ENCODE measurements at regions not wholly inside any gene's neighbourhood (a gene's known extent, or its start where the extent isn't known, plus 50 kb on each side); places are given as distances from the start of the nearest gene placed in this dataset.

DNA sequence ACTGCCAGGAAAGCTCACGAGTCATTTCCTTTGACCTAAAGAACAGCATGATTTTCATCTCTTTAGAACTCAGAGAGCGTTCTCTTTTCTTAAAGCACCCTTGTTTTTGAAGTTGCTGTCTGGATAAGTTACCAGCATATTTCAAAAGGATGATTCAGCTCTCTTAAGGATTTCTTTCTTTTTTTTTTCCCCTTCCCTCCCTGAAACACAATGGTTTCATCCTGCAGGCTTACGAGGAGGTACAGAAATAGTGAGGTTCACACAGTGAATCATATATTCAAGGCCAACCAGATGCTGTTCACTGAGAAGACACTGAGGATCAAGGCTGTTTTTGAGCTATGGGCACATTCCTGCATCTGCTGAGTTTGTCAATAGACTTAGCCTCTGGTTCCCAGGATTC is 257.2 kb downstream of the KIF4B start:
- TF ChIP-seq SP1 (IDR thresholded peaks at IDR 0.05) (no peak), FOXA2 (IDR thresholded peaks at IDR 0.05) (no peak), EGR1 (IDR thresholded peaks at IDR 0.05; ENCODE audit: low read depth in 2 of 2) (no peak), FOXA1 (IDR thresholded peaks at IDR 0.05) (no peak), HNF4A (conservative IDR thresholded peaks at IDR 0.05) (no peak)
- TF ChIP-seq, protein P1, sequence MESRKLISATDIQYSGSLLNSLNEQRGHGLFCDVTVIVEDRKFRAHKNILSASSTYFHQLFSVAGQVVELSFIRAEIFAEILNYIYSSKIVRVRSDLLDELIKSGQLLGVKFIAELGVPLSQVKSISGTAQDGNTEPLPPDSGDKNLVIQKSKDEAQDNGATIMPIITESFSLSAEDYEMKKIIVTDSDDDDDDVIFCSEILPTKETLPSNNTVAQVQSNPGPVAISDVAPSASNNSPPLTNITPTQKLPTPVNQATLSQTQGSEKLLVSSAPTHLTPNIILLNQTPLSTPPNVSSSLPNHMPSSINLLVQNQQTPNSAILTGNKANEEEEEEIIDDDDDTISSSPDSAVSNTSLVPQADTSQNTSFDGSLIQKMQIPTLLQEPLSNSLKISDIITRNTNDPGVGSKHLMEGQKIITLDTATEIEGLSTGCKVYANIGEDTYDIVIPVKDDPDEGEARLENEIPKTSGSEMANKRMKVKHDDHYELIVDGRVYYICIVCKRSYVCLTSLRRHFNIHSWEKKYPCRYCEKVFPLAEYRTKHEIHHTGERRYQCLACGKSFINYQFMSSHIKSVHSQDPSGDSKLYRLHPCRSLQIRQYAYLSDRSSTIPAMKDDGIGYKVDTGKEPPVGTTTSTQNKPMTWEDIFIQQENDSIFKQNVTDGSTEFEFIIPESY (IDR thresholded peaks at IDR 0.05), result no peak
- WGBS, result 77% methylated on average over 3 of the region's 3 CpGs
- H3K4me3 ChIP-seq (ENCODE audit: low read depth in 1 of 3, low read length in 3 of 3), result no peak overlapping the region

DNA sequence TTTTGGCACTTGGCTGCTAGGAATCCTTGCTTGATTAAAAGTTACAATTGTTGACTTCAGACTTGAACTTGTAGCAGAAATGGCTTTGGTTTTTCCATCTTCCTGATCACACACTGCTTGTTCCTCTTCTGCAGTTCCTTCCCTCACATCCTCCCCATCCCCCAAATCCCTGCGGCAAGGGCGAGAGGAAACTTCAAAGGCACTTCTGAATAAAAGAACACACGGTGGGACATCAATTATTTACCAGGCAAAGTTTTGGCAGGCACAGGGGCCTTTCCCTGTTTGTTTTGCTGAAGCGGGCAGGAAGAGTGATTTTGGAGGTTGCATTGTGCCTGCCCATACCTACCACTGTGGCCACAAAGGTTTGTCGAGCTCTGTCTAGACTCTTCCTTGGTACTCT is 260.9 kb downstream of the KIF4B start:
- H3K27me3 ChIP-seq (ENCODE audit: control insufficient read depth in 4 of 4, insufficient read depth in 4 of 4, low read length in 3 of 4), result no peaks in the 10 kb centered on the region
- TF ChIP-seq HNF4A (conservative IDR thresholded peaks at IDR 0.05) (no peak), EGR1 (IDR thresholded peaks at IDR 0.05; ENCODE audit: low read depth in 2 of 2) (no peak), RXRA (IDR thresholded peaks at IDR 0.05) (no peak), RAD21 (IDR thresholded peaks at IDR 0.05) (peak in 1 of 2 donors; percentile 29), YY1 (IDR thresholded peaks at IDR 0.05) (no peak), HNF4G (IDR thresholded peaks at IDR 0.05) (no peak)
- TF ChIP-seq, protein P2, sequence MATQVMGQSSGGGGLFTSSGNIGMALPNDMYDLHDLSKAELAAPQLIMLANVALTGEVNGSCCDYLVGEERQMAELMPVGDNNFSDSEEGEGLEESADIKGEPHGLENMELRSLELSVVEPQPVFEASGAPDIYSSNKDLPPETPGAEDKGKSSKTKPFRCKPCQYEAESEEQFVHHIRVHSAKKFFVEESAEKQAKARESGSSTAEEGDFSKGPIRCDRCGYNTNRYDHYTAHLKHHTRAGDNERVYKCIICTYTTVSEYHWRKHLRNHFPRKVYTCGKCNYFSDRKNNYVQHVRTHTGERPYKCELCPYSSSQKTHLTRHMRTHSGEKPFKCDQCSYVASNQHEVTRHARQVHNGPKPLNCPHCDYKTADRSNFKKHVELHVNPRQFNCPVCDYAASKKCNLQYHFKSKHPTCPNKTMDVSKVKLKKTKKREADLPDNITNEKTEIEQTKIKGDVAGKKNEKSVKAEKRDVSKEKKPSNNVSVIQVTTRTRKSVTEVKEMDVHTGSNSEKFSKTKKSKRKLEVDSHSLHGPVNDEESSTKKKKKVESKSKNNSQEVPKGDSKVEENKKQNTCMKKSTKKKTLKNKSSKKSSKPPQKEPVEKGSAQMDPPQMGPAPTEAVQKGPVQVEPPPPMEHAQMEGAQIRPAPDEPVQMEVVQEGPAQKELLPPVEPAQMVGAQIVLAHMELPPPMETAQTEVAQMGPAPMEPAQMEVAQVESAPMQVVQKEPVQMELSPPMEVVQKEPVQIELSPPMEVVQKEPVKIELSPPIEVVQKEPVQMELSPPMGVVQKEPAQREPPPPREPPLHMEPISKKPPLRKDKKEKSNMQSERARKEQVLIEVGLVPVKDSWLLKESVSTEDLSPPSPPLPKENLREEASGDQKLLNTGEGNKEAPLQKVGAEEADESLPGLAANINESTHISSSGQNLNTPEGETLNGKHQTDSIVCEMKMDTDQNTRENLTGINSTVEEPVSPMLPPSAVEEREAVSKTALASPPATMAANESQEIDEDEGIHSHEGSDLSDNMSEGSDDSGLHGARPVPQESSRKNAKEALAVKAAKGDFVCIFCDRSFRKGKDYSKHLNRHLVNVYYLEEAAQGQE (IDR thresholded peaks at IDR 0.05), result no peak
- TF ChIP-seq, protein P3, sequence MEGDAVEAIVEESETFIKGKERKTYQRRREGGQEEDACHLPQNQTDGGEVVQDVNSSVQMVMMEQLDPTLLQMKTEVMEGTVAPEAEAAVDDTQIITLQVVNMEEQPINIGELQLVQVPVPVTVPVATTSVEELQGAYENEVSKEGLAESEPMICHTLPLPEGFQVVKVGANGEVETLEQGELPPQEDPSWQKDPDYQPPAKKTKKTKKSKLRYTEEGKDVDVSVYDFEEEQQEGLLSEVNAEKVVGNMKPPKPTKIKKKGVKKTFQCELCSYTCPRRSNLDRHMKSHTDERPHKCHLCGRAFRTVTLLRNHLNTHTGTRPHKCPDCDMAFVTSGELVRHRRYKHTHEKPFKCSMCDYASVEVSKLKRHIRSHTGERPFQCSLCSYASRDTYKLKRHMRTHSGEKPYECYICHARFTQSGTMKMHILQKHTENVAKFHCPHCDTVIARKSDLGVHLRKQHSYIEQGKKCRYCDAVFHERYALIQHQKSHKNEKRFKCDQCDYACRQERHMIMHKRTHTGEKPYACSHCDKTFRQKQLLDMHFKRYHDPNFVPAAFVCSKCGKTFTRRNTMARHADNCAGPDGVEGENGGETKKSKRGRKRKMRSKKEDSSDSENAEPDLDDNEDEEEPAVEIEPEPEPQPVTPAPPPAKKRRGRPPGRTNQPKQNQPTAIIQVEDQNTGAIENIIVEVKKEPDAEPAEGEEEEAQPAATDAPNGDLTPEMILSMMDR (IDR thresholded peaks at IDR 0.05; ENCODE audit: low read depth, low read length, missing input control), result no peak
- 8% methylated on average over 5 of the region's 5 CpGs for WGBS
- no peaks in the 10 kb centered on the region for H3K36me3 ChIP-seq (ENCODE audit: control insufficient read depth in 4 of 4, insufficient read depth in 3 of 4, low read depth in 1 of 4, low read length in 3 of 4)
- no peak for DNase-seq (ENCODE audit: low spot score)
- no peak overlapping the region for H3K27ac ChIP-seq (ENCODE audit: low read depth in 1 of 2, low read length in 2 of 2)
- no peak overlapping the region for H3K4me3 ChIP-seq (ENCODE audit: low read depth in 1 of 3, low read length in 3 of 3)
- H3K4me1 ChIP-seq (ENCODE audit: control insufficient read depth in 4 of 4, insufficient read depth in 4 of 4, low read length in 3 of 4), result peaks cover 0 to 8% (median under 1%) of the 10 kb centered on the region in 4 donors
- H3K9ac ChIP-seq (ENCODE audit: low read depth in 1 of 2, low read length in 2 of 2), result no peak overlapping the region
- H3K9me3 ChIP-seq (ENCODE audit: control insufficient read depth in 4 of 4, low read length in 3 of 4), result no peaks in the 10 kb centered on the region

More for the DNA sequence above, 257.2 kb downstream of the KIF4B start:
- Histone ChIP-seq H3K27ac (ENCODE audit: low read depth in 1 of 2, low read length in 2 of 2) (no peak overlapping the region), H3K9me3 (ENCODE audit: control insufficient read depth in 4 of 4, low read length in 3 of 4) (no peaks in the 10 kb centered on the region), H3K9ac (ENCODE audit: low read depth in 1 of 2, low read length in 2 of 2) (no peak overlapping the region), H3K4me1 (ENCODE audit: control insufficient read depth in 4 of 4, insufficient read depth in 4 of 4, low read length in 3 of 4) (peaks cover 0 to 8% (median under 1%) of the 10 kb centered on the region in 4 donors), H3K36me3 (ENCODE audit: control insufficient read depth in 4 of 4, insufficient read depth in 3 of 4, low read depth in 1 of 4, low read length in 3 of 4) (no peaks in the 10 kb centered on the region), H3K27me3 (ENCODE audit: control insufficient read depth in 4 of 4, insufficient read depth in 4 of 4, low read length in 3 of 4) (no peaks in the 10 kb centered on the region)
- DNase-seq (ENCODE audit: low spot score), result no peak

Measured in liver (tissue), 8 donors.